ENCODE measurements at regions not wholly inside any gene's neighbourhood (a gene's known extent, or its start where the extent isn't known, plus 50 kb on each side); places are given as distances from the start of the nearest gene placed in this dataset.

DNA sequence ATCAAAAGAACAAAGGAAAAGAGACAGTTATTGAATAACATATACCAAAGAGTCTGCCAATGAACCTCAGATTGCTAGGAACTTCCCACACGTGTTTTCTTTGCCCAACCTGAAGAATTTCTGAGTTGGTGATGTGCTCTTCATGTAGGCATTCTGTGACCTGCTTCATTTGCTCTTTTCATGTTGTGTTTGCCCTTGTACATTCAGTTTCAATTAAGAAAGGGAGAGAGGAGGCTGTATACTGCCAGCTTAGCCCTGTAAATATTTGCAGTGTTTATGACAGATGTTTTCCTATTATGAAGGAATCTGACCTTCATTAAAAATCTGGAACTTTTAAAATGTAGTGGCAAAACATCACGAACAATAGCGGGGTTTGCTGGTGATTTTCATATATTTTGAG is 168.5 kb downstream of the GAS1 start:
- no peak overlapping the region for H3K27ac Mint-ChIP-seq
- H3K4me2 ChIP-seq (replicated peaks; ENCODE audit: low read depth, low read length, poor library complexity, severe bottlenecking) = no peak overlapping the region
- peaks cover 0 to 3% (median 0%) of the 10 kb centered on the region in 3 donors for H3K9me3 ChIP-seq (ENCODE audit: control extremely low read depth in 1 of 3, control insufficient read depth in 2 of 3, insufficient read depth in 1 of 3, low read length in 2 of 3)
- WGBS (ENCODE audit: insufficient coverage) = no CpG with 5 or more reads among the region's 3 CpGs
- TF ChIP-seq EZH2 (IDR thresholded peaks at IDR 0.05; ENCODE audit: borderline replicate concordance, insufficient read depth, low read depth, low read length, poor library complexity, severe bottlenecking) = no peak
- TF ChIP-seq, protein P1, sequence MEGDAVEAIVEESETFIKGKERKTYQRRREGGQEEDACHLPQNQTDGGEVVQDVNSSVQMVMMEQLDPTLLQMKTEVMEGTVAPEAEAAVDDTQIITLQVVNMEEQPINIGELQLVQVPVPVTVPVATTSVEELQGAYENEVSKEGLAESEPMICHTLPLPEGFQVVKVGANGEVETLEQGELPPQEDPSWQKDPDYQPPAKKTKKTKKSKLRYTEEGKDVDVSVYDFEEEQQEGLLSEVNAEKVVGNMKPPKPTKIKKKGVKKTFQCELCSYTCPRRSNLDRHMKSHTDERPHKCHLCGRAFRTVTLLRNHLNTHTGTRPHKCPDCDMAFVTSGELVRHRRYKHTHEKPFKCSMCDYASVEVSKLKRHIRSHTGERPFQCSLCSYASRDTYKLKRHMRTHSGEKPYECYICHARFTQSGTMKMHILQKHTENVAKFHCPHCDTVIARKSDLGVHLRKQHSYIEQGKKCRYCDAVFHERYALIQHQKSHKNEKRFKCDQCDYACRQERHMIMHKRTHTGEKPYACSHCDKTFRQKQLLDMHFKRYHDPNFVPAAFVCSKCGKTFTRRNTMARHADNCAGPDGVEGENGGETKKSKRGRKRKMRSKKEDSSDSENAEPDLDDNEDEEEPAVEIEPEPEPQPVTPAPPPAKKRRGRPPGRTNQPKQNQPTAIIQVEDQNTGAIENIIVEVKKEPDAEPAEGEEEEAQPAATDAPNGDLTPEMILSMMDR (IDR thresholded peaks at IDR 0.05) = no peak
- H3K36me3 ChIP-seq (replicated peaks in 1 of 2; ENCODE audit: control extremely low read depth in 1 of 2, control insufficient read depth in 1 of 2, extremely low read depth in 1 of 2, insufficient read depth in 2 of 2, low read length in 1 of 2) = no peaks in the 10 kb centered on the region
- no peaks in the 10 kb centered on the region for H3K4me1 ChIP-seq (ENCODE audit: control insufficient read depth in 2 of 2, insufficient read depth in 2 of 2, low read length in 2 of 2)
- no peaks in the 10 kb centered on the region for H3K79me2 ChIP-seq (ENCODE audit: control insufficient read depth, insufficient read depth, low read length)
- no peak overlapping the region for H3K4me3 ChIP-seq (ENCODE audit: control extremely low read depth in 1 of 5, extremely low read depth in 1 of 5, insufficient read depth in 1 of 5, low read depth in 2 of 5, low read length in 4 of 5)
- H3K9ac ChIP-seq (ENCODE audit: low read length) = no peak overlapping the region
- no peaks in the 10 kb centered on the region for H3K4me1 Mint-ChIP-seq
- no peak overlapping the region for H3K27ac ChIP-seq (ENCODE audit: low read length in 2 of 2)
- H3K27me3 ChIP-seq (replicated peaks in 1 of 4; ENCODE audit: control extremely low read depth in 1 of 4, control insufficient read depth in 3 of 4, insufficient read depth in 4 of 4, low read length in 3 of 4) = no peaks in the 10 kb centered on the region
- intact Hi-C loops (cut with micrococcal nuclease) = no loop called here
- ChIA-PET CTCF (no interaction called here), POLR2A (no interaction called here)
- no peak overlapping the region for H2AFZ ChIP-seq (ENCODE audit: insufficient read depth, low read depth, low read length, poor library complexity, severe bottlenecking)
- H4K20me1 ChIP-seq (ENCODE audit: control insufficient read depth, insufficient read depth, low read length, poor library complexity, severe bottlenecking) = no peaks in the 10 kb centered on the region
- ATAC-seq (ENCODE audit: low read depth) (no peak), DNase-seq (no peak)
- no peaks in the 10 kb centered on the region for H3K9me3 Mint-ChIP-seq (ENCODE audit: insufficient read depth)
- peaks cover 5% of the 10 kb centered on the region for H3K27me3 Mint-ChIP-seq
- H3K4me3 Mint-ChIP-seq = no peak overlapping the region

DNA sequence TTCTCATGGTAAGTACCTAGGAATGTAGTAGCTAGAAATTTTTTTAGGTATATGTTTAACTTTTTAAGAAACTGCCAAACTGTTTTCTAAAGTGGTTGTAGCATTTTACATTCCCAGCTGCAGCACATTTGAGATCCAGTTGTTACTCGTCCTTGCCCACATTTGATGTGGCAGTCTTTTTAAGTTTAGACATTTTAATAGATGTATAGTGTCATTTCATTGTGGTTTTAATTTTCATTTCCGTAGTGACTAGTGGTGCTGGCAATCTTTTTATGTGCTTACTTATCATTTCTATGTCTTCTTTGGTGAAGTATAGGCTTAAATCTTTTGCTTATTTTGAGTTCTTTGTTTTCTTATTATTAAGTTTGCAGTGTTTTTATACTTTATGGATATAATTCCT is 171.6 kb downstream of the GAS1 start:
- no peaks in the 10 kb centered on the region for H3K9me3 Mint-ChIP-seq (ENCODE audit: insufficient read depth)
- H3K4me3 ChIP-seq (ENCODE audit: control extremely low read depth in 1 of 5, extremely low read depth in 1 of 5, insufficient read depth in 1 of 5, low read depth in 2 of 5, low read length in 4 of 5) = no peak overlapping the region
- H3K9me3 ChIP-seq (ENCODE audit: control extremely low read depth in 1 of 3, control insufficient read depth in 2 of 3, insufficient read depth in 1 of 3, low read length in 2 of 3) = no peaks in the 10 kb centered on the region
- H3K27ac ChIP-seq (ENCODE audit: low read length in 2 of 2) = no peak overlapping the region
- ATAC-seq (ENCODE audit: low read depth) = no peak
- intact Hi-C loops (cut with micrococcal nuclease) = no loop called here
- DNase-seq = no peak
- no peaks in the 10 kb centered on the region for H3K36me3 ChIP-seq (replicated peaks in 1 of 2; ENCODE audit: control extremely low read depth in 1 of 2, control insufficient read depth in 1 of 2, extremely low read depth in 1 of 2, insufficient read depth in 2 of 2, low read length in 1 of 2)
- H3K79me2 ChIP-seq (ENCODE audit: control insufficient read depth, insufficient read depth, low read length) = no peaks in the 10 kb centered on the region
- H3K27me3 ChIP-seq (replicated peaks in 1 of 4; ENCODE audit: control extremely low read depth in 1 of 4, control insufficient read depth in 3 of 4, insufficient read depth in 4 of 4, low read length in 3 of 4) = no peaks in the 10 kb centered on the region
- no peaks in the 10 kb centered on the region for H3K4me1 Mint-ChIP-seq
- H2AFZ ChIP-seq (ENCODE audit: insufficient read depth, low read depth, low read length, poor library complexity, severe bottlenecking) = no peak overlapping the region
- ChIA-PET CTCF (no interaction called here), POLR2A (no interaction called here)
- no peaks in the 10 kb centered on the region for H4K20me1 ChIP-seq (ENCODE audit: control insufficient read depth, insufficient read depth, low read length, poor library complexity, severe bottlenecking)
- H3K27me3 Mint-ChIP-seq = no peaks in the 10 kb centered on the region
- no peak overlapping the region for H3K27ac Mint-ChIP-seq
- no peak overlapping the region for H3K4me3 Mint-ChIP-seq
- no peaks in the 10 kb centered on the region for H3K4me1 ChIP-seq (ENCODE audit: control insufficient read depth in 2 of 2, insufficient read depth in 2 of 2, low read length in 2 of 2)
- no peak for TF ChIP-seq EZH2 (IDR thresholded peaks at IDR 0.05; ENCODE audit: borderline replicate concordance, insufficient read depth, low read depth, low read length, poor library complexity, severe bottlenecking)
- TF ChIP-seq, protein P1 (IDR thresholded peaks at IDR 0.05) = no peak
- H3K4me2 ChIP-seq (replicated peaks; ENCODE audit: low read depth, low read length, poor library complexity, severe bottlenecking) = no peak overlapping the region
- no peak overlapping the region for H3K9ac ChIP-seq (ENCODE audit: low read length)
- no CpG with 5 or more reads among the region's 2 CpGs for WGBS (ENCODE audit: insufficient coverage)
